GM23338 (cell line): ENCODE measurements at regions not wholly inside any gene's neighbourhood (a gene's known extent, or its start where the extent isn't known, plus 50 kb on each side); places are given as distances from the start of the nearest gene placed in this dataset.

Source experiments
- ATAC-seq: fragments of 200-7000 bp; cut with Tn5 transposase; 3 replicates; pipeline ENCODE4 v1.9.1; 2020
- DNase-seq: peaks from one replicate; pipeline ENCODE4 v3.0.0-alpha.2; 2015; ENCODE audit warnings: low spot score
- H2AFZ ChIP-seq: fragments of 200-600 bp; sonication (generic); 2 replicates; pipeline ENCODE4 v1.8.0; 2016; ENCODE audit warnings: antibody characterized with exemption, mild to moderate bottlenecking, moderate library complexity
- H3F3A ChIP-seq: fragments of 200-600 bp; sonication (generic); replicated peaks from 2 replicates; pipeline ENCODE4 v1.8.0; 2017; ENCODE audit warnings: antibody characterized with exemption, mixed run types, low read depth
- H3K27ac ChIP-seq: fragments of 200-600 bp; sonication (generic); 2 replicates; pipeline ENCODE4 v1.6.1; 2016; ENCODE audit warnings: low read depth
- H3K27me3 ChIP-seq: fragments of 200-600 bp; sonication (generic); 2 replicates; pipeline ENCODE4 v1.8.0; 2016; ENCODE audit warnings: mild to moderate bottlenecking, mixed run types, moderate library complexity; ENCODE audit not compliant: insufficient read depth
- H3K36me3 ChIP-seq: fragments of 200-600 bp; sonication (generic); 2 replicates; pipeline ENCODE4 v1.8.0; 2016; ENCODE audit warnings: mild to moderate bottlenecking; ENCODE audit not compliant: insufficient read depth
- H3K4me1 ChIP-seq: fragments of 200-600 bp; sonication (generic); 2 replicates; pipeline ENCODE4 v1.8.0; 2016; ENCODE audit warnings: mild to moderate bottlenecking, moderate library complexity; ENCODE audit not compliant: insufficient read depth
- H3K4me2 ChIP-seq: fragments of 200-600 bp; sonication (generic); 2 replicates; pipeline ENCODE4 v1.7.1; 2017; ENCODE audit warnings: mixed run types
- H3K4me3 ChIP-seq: fragments of 200-600 bp; sonication (generic); 2 replicates; pipeline ENCODE4 v1.6.1; 2016; ENCODE audit warnings: mixed run types
- H3K79me2 ChIP-seq: fragments of 200-600 bp; sonication (generic); replicated peaks from 2 replicates; pipeline ENCODE4 v1.8.0; 2017; ENCODE audit warnings: mild to moderate bottlenecking; ENCODE audit not compliant: insufficient read depth
- H3K9me2 ChIP-seq: fragments of 200-600 bp; sonication (generic); 2 replicates; pipeline ENCODE4 v1.8.0; 2017; ENCODE audit not compliant: insufficient read depth
- H4K20me1 ChIP-seq: fragments of 200-600 bp; sonication (generic); replicated peaks from 2 replicates; pipeline ENCODE4 v1.8.0; 2017; ENCODE audit warnings: mild to moderate bottlenecking; ENCODE audit not compliant: insufficient read depth
- H3K27ac Mint-ChIP-seq: 2 replicates; pipeline ENCODE4 v1.8.0; 2020; ENCODE audit warnings: inconsistent platforms, mild to moderate bottlenecking, moderate library complexity, mixed read lengths
- H3K27me3 Mint-ChIP-seq: 3 replicates; pipeline ENCODE4 v1.8.0; 2022; ENCODE audit warnings: low read depth, mild to moderate bottlenecking, moderate library complexity, mixed read lengths, inconsistent platforms; ENCODE audit not compliant: insufficient read depth, poor library complexity
- H3K36me3 Mint-ChIP-seq: 3 replicates; pipeline ENCODE4 v1.8.0; 2021; ENCODE audit warnings: low read depth, mild to moderate bottlenecking, inconsistent platforms, moderate library complexity, mixed read lengths
- H3K4me1 Mint-ChIP-seq: 3 replicates; pipeline ENCODE4 v1.8.0; 2020; ENCODE audit warnings: mild to moderate bottlenecking, inconsistent platforms, mixed read lengths
- H3K4me3 Mint-ChIP-seq: 3 replicates; pipeline ENCODE4 v1.8.0; 2021; ENCODE audit warnings: moderate library complexity, mild to moderate bottlenecking, inconsistent platforms, mixed read lengths
- H3K9me3 Mint-ChIP-seq: 3 replicates; pipeline ENCODE4 v1.8.0; 2020; ENCODE audit warnings: moderate library complexity, mild to moderate bottlenecking, inconsistent platforms, mixed read lengths
- CREB1 ChIP-seq: fragments of 250-450 bp; sonication (Bioruptor Pico); IDR thresholded peaks from 2 replicates; pipeline ENCODE4 v1.5.0; 2020; ENCODE audit warnings: low read depth, mild to moderate bottlenecking, moderate library complexity
- ETS1 ChIP-seq: IDR thresholded peaks from 2 replicates; pipeline ENCODE4 v1.6.1; 2016; ENCODE audit warnings: antibody characterized with exemption
- EZH2 ChIP-seq: fragments of 200-600 bp; sonication (generic); IDR thresholded peaks from one replicate; pipeline ENCODE4 v1.8.0; 2017; ENCODE audit warnings: antibody characterized with exemption, mild to moderate bottlenecking, low read depth; ENCODE audit not compliant: unreplicated experiment
- EZH2phosphoT487 ChIP-seq: fragments of 200-600 bp; sonication (generic); IDR thresholded peaks from one replicate; pipeline ENCODE4 v1.8.1; 2018; ENCODE audit warnings: antibody characterized with exemption; ENCODE audit not compliant: unreplicated experiment
- JUNB ChIP-seq: IDR thresholded peaks from one replicate; pipeline ENCODE4 v1.6.1; 2016; ENCODE audit warnings: antibody characterized with exemption; ENCODE audit not compliant: unreplicated experiment
- NANOG ChIP-seq: IDR thresholded peaks from 2 replicates; pipeline ENCODE4 v1.6.1; 2016; ENCODE audit warnings: antibody characterized with exemption, borderline replicate concordance
- POLR2AphosphoS5 ChIP-seq: IDR thresholded peaks from 2 replicates; pipeline ENCODE4 v1.6.1; 2016; ENCODE audit warnings: antibody characterized with exemption, low read depth
- STAT1 ChIP-seq: IDR thresholded peaks from one replicate; pipeline ENCODE4 v1.6.1; 2016; ENCODE audit warnings: antibody characterized with exemption; ENCODE audit not compliant: unreplicated experiment
- ZNF114 ChIP-seq: fragments of 250-450 bp; sonication (Bioruptor Pico); IDR thresholded peaks from 2 replicates; pipeline ENCODE4 v1.5.0; 2020; ENCODE audit warnings: mild to moderate bottlenecking, moderate library complexity
- ZNF331 ChIP-seq: fragments of 250-450 bp; sonication (Bioruptor Pico); IDR thresholded peaks from 2 replicates; pipeline ENCODE4 v1.5.0; 2020; ENCODE audit warnings: low read depth, mild to moderate bottlenecking, moderate library complexity
- TF ChIP-seq, protein P1 (sequence below): IDR thresholded peaks from one replicate; pipeline ENCODE4 v1.6.1; 2018; ENCODE audit warnings: antibody characterized with exemption; ENCODE audit not compliant: unreplicated experiment
- TF ChIP-seq, protein P2 (sequence below): fragments of 250-450 bp; sonication (Bioruptor Pico); IDR thresholded peaks from 2 replicates; pipeline ENCODE4 v1.5.0; 2020; ENCODE audit warnings: mild to moderate bottlenecking, moderate library complexity
- TF ChIP-seq, protein P3 (sequence below), 2 experiments: fragments of 200-600 bp in 1 of 2; sonication (generic) in 1 of 2; conservative IDR thresholded peaks; 2 replicates each; pipeline versions ENCODE4 v1.5.1 to v1.6.1; 2016 to 2017; ENCODE audit warnings: antibody characterized with exemption in 2 of 2, low read depth in 2 of 2, mild to moderate bottlenecking in 2 of 2, moderate library complexity in 1 of 2

DNA sequence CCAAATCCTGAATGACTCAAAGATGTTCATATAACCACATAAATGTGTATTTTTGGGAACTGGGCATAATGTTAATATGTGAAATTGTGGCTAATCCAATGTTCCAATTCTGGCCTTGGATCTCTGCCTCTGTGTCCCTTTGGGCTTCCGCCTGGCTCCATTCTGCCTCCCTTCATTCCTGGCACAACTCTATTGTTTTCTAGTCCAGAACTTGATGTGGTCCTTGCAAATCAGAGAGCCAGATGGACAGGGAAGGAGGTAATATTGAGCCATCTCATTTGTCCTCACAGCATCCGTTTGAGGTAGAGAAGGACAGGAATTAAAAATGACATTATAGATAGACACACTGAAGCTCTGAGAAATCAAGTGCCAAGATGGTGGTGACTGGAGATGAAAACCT is 355.7 kb upstream of the TBL1XR1 start:
- peaks cover 35% of the 10 kb centered on the region for H3K4me1 Mint-ChIP-seq
- no peak overlapping the region for H3K27ac ChIP-seq
- H3K4me3 ChIP-seq = no peak overlapping the region
- H3F3A ChIP-seq = no peaks in the 10 kb centered on the region
- H2AFZ ChIP-seq = peak overlapping the region; percentile 66; the same call in 1 of the 2 replicates
- peaks cover 20% of the 10 kb centered on the region for H3K4me1 ChIP-seq
- no peaks in the 10 kb centered on the region for H3K36me3 ChIP-seq
- no peak overlapping the region for H3K4me3 Mint-ChIP-seq
- H3K9me2 ChIP-seq = no peaks in the 10 kb centered on the region
- no peaks in the 10 kb centered on the region for H3K36me3 Mint-ChIP-seq
- DNase-seq (no peak), ATAC-seq (no peak)
- H4K20me1 ChIP-seq = no peaks in the 10 kb centered on the region
- no peak overlapping the region for H3K4me2 ChIP-seq
- peak overlapping the region; percentile 43; the same call in 1 of the 2 replicates for H3K27ac Mint-ChIP-seq
- H3K27me3 ChIP-seq = no peaks in the 10 kb centered on the region
- H3K79me2 ChIP-seq = no peaks in the 10 kb centered on the region
- peaks cover 4% of the 10 kb centered on the region for H3K27me3 Mint-ChIP-seq
- TF ChIP-seq, protein P1, sequence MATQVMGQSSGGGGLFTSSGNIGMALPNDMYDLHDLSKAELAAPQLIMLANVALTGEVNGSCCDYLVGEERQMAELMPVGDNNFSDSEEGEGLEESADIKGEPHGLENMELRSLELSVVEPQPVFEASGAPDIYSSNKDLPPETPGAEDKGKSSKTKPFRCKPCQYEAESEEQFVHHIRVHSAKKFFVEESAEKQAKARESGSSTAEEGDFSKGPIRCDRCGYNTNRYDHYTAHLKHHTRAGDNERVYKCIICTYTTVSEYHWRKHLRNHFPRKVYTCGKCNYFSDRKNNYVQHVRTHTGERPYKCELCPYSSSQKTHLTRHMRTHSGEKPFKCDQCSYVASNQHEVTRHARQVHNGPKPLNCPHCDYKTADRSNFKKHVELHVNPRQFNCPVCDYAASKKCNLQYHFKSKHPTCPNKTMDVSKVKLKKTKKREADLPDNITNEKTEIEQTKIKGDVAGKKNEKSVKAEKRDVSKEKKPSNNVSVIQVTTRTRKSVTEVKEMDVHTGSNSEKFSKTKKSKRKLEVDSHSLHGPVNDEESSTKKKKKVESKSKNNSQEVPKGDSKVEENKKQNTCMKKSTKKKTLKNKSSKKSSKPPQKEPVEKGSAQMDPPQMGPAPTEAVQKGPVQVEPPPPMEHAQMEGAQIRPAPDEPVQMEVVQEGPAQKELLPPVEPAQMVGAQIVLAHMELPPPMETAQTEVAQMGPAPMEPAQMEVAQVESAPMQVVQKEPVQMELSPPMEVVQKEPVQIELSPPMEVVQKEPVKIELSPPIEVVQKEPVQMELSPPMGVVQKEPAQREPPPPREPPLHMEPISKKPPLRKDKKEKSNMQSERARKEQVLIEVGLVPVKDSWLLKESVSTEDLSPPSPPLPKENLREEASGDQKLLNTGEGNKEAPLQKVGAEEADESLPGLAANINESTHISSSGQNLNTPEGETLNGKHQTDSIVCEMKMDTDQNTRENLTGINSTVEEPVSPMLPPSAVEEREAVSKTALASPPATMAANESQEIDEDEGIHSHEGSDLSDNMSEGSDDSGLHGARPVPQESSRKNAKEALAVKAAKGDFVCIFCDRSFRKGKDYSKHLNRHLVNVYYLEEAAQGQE = no peak
- TF ChIP-seq NANOG = no peak
- TF ChIP-seq, protein P2, sequence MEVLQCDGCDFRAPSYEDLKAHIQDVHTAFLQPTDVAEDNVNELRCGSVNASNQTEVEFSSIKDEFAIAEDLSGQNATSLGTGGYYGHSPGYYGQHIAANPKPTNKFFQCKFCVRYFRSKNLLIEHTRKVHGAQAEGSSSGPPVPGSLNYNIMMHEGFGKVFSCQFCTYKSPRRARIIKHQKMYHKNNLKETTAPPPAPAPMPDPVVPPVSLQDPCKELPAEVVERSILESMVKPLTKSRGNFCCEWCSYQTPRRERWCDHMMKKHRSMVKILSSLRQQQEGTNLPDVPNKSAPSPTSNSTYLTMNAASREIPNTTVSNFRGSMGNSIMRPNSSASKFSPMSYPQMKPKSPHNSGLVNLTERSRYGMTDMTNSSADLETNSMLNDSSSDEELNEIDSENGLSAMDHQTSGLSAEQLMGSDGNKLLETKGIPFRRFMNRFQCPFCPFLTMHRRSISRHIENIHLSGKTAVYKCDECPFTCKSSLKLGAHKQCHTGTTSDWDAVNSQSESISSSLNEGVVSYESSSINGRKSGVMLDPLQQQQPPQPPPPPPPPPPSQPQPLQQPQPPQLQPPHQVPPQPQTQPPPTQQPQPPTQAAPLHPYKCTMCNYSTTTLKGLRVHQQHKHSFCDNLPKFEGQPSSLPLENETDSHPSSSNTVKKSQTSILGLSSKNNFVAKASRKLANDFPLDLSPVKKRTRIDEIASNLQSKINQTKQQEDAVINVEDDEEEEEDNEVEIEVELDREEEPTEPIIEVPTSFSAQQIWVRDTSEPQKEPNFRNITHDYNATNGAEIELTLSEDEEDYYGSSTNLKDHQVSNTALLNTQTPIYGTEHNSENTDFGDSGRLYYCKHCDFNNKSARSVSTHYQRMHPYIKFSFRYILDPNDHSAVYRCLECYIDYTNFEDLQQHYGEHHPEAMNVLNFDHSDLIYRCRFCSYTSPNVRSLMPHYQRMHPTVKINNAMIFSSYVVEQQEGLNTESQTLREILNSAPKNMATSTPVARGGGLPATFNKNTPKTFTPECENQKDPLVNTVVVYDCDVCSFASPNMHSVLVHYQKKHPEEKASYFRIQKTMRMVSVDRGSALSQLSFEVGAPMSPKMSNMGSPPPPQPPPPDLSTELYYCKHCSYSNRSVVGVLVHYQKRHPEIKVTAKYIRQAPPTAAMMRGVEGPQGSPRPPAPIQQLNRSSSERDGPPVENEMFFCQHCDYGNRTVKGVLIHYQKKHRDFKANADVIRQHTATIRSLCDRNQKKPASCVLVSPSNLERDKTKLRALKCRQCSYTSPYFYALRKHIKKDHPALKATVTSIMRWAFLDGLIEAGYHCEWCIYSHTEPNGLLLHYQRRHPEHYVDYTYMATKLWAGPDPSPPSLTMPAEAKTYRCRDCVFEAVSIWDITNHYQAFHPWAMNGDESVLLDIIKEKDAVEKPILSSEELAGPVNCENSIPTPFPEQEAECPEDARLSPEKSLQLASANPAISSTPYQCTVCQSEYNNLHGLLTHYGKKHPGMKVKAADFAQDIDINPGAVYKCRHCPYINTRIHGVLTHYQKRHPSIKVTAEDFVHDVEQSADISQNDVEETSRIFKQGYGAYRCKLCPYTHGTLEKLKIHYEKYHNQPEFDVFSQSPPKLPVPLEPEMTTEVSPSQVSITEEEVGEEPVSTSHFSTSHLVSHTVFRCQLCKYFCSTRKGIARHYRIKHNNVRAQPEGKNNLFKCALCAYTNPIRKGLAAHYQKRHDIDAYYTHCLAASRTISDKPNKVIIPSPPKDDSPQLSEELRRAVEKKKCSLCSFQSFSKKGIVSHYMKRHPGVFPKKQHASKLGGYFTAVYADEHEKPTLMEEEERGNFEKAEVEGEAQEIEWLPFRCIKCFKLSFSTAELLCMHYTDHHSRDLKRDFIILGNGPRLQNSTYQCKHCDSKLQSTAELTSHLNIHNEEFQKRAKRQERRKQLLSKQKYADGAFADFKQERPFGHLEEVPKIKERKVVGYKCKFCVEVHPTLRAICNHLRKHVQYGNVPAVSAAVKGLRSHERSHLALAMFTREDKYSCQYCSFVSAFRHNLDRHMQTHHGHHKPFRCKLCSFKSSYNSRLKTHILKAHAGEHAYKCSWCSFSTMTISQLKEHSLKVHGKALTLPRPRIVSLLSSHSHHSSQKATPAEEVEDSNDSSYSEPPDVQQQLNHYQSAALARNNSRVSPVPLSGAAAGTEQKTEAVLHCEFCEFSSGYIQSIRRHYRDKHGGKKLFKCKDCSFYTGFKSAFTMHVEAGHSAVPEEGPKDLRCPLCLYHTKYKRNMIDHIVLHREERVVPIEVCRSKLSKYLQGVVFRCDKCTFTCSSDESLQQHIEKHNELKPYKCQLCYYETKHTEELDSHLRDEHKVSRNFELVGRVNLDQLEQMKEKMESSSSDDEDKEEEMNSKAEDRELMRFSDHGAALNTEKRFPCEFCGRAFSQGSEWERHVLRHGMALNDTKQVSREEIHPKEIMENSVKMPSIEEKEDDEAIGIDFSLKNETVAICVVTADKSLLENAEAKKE (CRISPR knock-in tag) = no peak
- TF ChIP-seq EZH2phosphoT487 = no peak
- no peak for TF ChIP-seq CREB1 (CRISPR knock-in tag)
- no peak for TF ChIP-seq POLR2AphosphoS5
- no peak for TF ChIP-seq JUNB
- TF ChIP-seq EZH2 = no peak
- no peak for TF ChIP-seq ZNF331 (CRISPR knock-in tag)
- no peak for TF ChIP-seq STAT1
- TF ChIP-seq, protein P3, sequence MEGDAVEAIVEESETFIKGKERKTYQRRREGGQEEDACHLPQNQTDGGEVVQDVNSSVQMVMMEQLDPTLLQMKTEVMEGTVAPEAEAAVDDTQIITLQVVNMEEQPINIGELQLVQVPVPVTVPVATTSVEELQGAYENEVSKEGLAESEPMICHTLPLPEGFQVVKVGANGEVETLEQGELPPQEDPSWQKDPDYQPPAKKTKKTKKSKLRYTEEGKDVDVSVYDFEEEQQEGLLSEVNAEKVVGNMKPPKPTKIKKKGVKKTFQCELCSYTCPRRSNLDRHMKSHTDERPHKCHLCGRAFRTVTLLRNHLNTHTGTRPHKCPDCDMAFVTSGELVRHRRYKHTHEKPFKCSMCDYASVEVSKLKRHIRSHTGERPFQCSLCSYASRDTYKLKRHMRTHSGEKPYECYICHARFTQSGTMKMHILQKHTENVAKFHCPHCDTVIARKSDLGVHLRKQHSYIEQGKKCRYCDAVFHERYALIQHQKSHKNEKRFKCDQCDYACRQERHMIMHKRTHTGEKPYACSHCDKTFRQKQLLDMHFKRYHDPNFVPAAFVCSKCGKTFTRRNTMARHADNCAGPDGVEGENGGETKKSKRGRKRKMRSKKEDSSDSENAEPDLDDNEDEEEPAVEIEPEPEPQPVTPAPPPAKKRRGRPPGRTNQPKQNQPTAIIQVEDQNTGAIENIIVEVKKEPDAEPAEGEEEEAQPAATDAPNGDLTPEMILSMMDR (conservative IDR thresholded peaks at IDR 0.05; ENCODE audit: low read depth in 2 of 2) = no peak
- TF ChIP-seq ETS1 = no peak
- TF ChIP-seq ZNF114 (CRISPR knock-in tag) = no peak
- H3K9me3 Mint-ChIP-seq = no peaks in the 10 kb centered on the region
